ENCODE measurements at regions not wholly inside any gene's neighbourhood (a gene's known extent, or its start where the extent isn't known, plus 50 kb on each side); places are given as distances from the start of the nearest gene placed in this dataset.

- no peak for TF ChIP-seq POLR2AphosphoS5 (IDR thresholded peaks at IDR 0.05)
- TF ChIP-seq, protein P1, sequence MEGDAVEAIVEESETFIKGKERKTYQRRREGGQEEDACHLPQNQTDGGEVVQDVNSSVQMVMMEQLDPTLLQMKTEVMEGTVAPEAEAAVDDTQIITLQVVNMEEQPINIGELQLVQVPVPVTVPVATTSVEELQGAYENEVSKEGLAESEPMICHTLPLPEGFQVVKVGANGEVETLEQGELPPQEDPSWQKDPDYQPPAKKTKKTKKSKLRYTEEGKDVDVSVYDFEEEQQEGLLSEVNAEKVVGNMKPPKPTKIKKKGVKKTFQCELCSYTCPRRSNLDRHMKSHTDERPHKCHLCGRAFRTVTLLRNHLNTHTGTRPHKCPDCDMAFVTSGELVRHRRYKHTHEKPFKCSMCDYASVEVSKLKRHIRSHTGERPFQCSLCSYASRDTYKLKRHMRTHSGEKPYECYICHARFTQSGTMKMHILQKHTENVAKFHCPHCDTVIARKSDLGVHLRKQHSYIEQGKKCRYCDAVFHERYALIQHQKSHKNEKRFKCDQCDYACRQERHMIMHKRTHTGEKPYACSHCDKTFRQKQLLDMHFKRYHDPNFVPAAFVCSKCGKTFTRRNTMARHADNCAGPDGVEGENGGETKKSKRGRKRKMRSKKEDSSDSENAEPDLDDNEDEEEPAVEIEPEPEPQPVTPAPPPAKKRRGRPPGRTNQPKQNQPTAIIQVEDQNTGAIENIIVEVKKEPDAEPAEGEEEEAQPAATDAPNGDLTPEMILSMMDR (IDR thresholded peaks at IDR 0.05): no peak
- TF ChIP-seq POLR2A (IDR thresholded peaks at IDR 0.05): no peak
- no peak for TF ChIP-seq EP300 (IDR thresholded peaks at IDR 0.05)
- DNase-seq (ENCODE audit: low spot score in 2 of 2): no peak
- Histone ChIP-seq H3K36me3 (no peaks in the 10 kb centered on the region), H3K9me3 (no peaks in the 10 kb centered on the region), H3K27me3 (no peaks in the 10 kb centered on the region), H3K4me1 (no peaks in the 10 kb centered on the region), H3K27ac (no peak overlapping the region), H3K4me3 (no peak overlapping the region)
- 95% methylated on average over 2 of the region's 2 CpGs for WGBS
Observed at GRCh38 chr5:29508131-29508530, 1685.4 kb upstream of the CDH6 start.

DNA sequence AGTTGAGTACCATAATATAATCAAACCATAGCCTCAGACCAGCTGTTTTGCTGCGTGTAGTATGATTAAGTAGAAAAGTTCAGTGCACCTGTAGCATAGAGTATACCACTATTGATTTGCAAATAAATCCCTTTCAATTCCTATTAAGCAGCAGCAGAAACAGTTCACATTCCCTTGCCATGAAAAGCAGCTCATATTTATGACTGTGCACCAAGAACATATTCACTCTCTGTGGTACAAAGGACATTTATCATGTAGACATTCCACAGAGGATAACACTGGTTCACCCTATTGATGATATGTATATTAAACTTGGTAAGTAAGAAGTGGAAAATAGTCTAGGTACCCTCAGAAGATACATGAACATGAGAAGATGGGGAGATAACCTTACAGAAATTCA, 1689.1 kb upstream of the CDH6 start:
- 0% methylated on average over 1 of the region's 1 CpG for WGBS
- no peak for DNase-seq (ENCODE audit: low spot score in 2 of 2)
- Histone ChIP-seq H3K4me3 (no peak overlapping the region), H3K36me3 (no peaks in the 10 kb centered on the region), H3K9me3 (no peaks in the 10 kb centered on the region), H3K27ac (no peak overlapping the region), H3K27me3 (no peaks in the 10 kb centered on the region), H3K4me1 (no peaks in the 10 kb centered on the region)
- no peak for TF ChIP-seq POLR2AphosphoS5 (IDR thresholded peaks at IDR 0.05)

- no peak for TF ChIP-seq POLR2AphosphoS5 (IDR thresholded peaks at IDR 0.05)
- TF ChIP-seq POLR2A (IDR thresholded peaks at IDR 0.05): no peak
- TF ChIP-seq, protein P1 (IDR thresholded peaks at IDR 0.05): no peak
- no peak for TF ChIP-seq EP300 (IDR thresholded peaks at IDR 0.05)
- no peaks in the 10 kb centered on the region for H3K4me1 ChIP-seq
- no peak overlapping the region for H3K27ac ChIP-seq
- WGBS: 60% methylated on average over 3 of the region's 4 CpGs
- H3K4me3 ChIP-seq: no peak overlapping the region
- H3K36me3 ChIP-seq: no peaks in the 10 kb centered on the region
- DNase-seq (ENCODE audit: low spot score in 2 of 2): no peak
- H3K9me3 ChIP-seq: peaks cover 4% of the 10 kb centered on the region
- no peaks in the 10 kb centered on the region for H3K27me3 ChIP-seq
Observed at GRCh38 chr5:29498860-29499259, 1694.6 kb upstream of the CDH6 start.

DNA sequence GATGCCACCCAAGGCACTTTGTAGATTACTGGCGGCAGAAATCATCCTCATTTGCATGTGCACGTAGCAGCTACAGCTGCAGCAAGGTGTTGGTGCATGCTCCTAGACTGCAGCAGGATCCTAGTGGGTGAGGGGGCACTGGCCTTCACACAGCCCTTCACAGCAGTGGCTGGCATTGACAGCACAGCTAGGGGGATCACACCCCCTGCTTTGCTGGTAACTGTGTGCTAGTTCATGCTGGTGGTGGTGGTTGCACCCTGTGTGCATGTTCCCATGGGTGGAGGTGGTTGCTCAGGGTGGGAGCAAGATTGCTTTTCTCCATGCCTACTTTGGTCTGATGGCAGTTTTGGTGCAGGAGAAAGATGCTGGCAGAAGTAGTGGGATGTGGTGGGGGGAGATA, 1695.1 kb upstream of the CDH6 start:
- H3K4me3 ChIP-seq: no peak overlapping the region
- H3K36me3 ChIP-seq: no peaks in the 10 kb centered on the region
- H3K4me1 ChIP-seq: no peaks in the 10 kb centered on the region
- H3K9me3 ChIP-seq: peaks cover 4% of the 10 kb centered on the region
- 81% methylated on average over 2 of the region's 2 CpGs for WGBS
- no peak for DNase-seq (ENCODE audit: low spot score in 2 of 2)
- H3K27me3 ChIP-seq: no peaks in the 10 kb centered on the region
- H3K27ac ChIP-seq: no peak overlapping the region
- TF ChIP-seq POLR2AphosphoS5 (IDR thresholded peaks at IDR 0.05) (no peak), POLR2A (IDR thresholded peaks at IDR 0.05) (no peak)

GRCh38 chr5:29485333-29485732, 1708.2 kb upstream of the CDH6 start:
- H3K4me1 ChIP-seq: no peaks in the 10 kb centered on the region
- TF ChIP-seq, protein P1 (IDR thresholded peaks at IDR 0.05): no peak
- no peak for TF ChIP-seq POLR2A (IDR thresholded peaks at IDR 0.05)
- TF ChIP-seq EP300 (IDR thresholded peaks at IDR 0.05): no peak
- no peak for TF ChIP-seq POLR2AphosphoS5 (IDR thresholded peaks at IDR 0.05)
- no peak overlapping the region for H3K4me3 ChIP-seq
- peaks cover 7% of the 10 kb centered on the region for H3K9me3 ChIP-seq
- DNase-seq (ENCODE audit: low spot score in 2 of 2): no peak
- H3K27ac ChIP-seq: no peak overlapping the region
- H3K27me3 ChIP-seq: no peaks in the 10 kb centered on the region
- H3K36me3 ChIP-seq: no peaks in the 10 kb centered on the region
- 89% methylated on average over 3 of the region's 3 CpGs for WGBS

- Histone ChIP-seq H3K4me1 (no peaks in the 10 kb centered on the region), H3K36me3 (no peaks in the 10 kb centered on the region), H3K9me3 (peaks cover 4% of the 10 kb centered on the region), H3K27ac (no peak overlapping the region), H3K4me3 (no peak overlapping the region), H3K27me3 (no peaks in the 10 kb centered on the region)
- no peak for TF ChIP-seq POLR2A (IDR thresholded peaks at IDR 0.05)
- no peak for TF ChIP-seq EP300 (IDR thresholded peaks at IDR 0.05)
- no peak for TF ChIP-seq POLR2AphosphoS5 (IDR thresholded peaks at IDR 0.05)
- 26% methylated on average over 1 of the region's 1 CpG for WGBS
- no peak for DNase-seq (ENCODE audit: low spot score in 2 of 2)
Observed at GRCh38 chr5:29469581-29469980, 1723.9 kb upstream of the CDH6 start.

DNA sequence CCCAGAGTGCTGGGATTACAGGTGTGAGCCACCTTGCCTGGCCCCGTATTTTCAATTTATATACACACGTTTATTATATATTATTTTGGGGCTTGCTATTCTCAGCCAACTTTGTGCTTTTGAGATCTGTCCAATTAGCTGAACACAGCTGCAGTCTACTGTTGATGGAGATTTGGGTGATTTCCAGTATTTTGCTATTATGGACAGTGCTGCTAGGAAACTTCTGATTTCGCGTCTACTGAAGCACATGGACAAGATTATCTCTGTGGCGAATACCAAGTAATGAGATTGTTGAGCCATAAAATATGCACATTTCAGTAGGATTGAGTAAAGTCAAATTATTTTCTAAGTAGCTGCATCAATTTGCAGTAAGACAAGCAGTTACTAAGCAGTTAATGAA, 1731.2 kb upstream of the CDH6 start:
- TF ChIP-seq POLR2A (IDR thresholded peaks at IDR 0.05) (no peak), EP300 (IDR thresholded peaks at IDR 0.05) (no peak), POLR2AphosphoS5 (IDR thresholded peaks at IDR 0.05) (no peak)
- TF ChIP-seq, protein P1 (IDR thresholded peaks at IDR 0.05): no peak
- H3K4me3 ChIP-seq: no peak overlapping the region
- H3K27ac ChIP-seq: no peak overlapping the region
- H3K27me3 ChIP-seq: no peaks in the 10 kb centered on the region
- no peak for DNase-seq (ENCODE audit: low spot score in 2 of 2)
- no peaks in the 10 kb centered on the region for H3K9me3 ChIP-seq
- H3K4me1 ChIP-seq: no peaks in the 10 kb centered on the region
- 44% methylated on average over 5 of the region's 5 CpGs for WGBS
- no peaks in the 10 kb centered on the region for H3K36me3 ChIP-seq
